ENCODE measurements at regions not wholly inside any gene's neighbourhood (a gene's known extent, or its start where the extent isn't known, plus 50 kb on each side); places are given as distances from the start of the nearest gene placed in this dataset.

GRCh38 chrX:13901354-13901753 lies 84.5 kb upstream of the GPM6B start:
- no peak for TF ChIP-seq CTCF (IDR thresholded peaks at IDR 0.05; ENCODE audit: low read depth, low read length, missing input control)
- no peak for TF ChIP-seq YY1 (IDR thresholded peaks at IDR 0.05)
- TF ChIP-seq REST (IDR thresholded peaks at IDR 0.05) = no peak
- no peak for TF ChIP-seq RAD21 (IDR thresholded peaks at IDR 0.05)
- TF ChIP-seq JUND (IDR thresholded peaks at IDR 0.05) = no peak
- no peak for TF ChIP-seq GABPA (IDR thresholded peaks at IDR 0.05 in 1 of 2, conservative IDR thresholded peaks at IDR 0.05 in 1 of 2)
- no peak for TF ChIP-seq MAX (IDR thresholded peaks at IDR 0.05)
- TF ChIP-seq SP1 (IDR thresholded peaks at IDR 0.05) = no peak
- TF ChIP-seq HNF4G (IDR thresholded peaks at IDR 0.05) = no peak
- TF ChIP-seq TAF1 (conservative IDR thresholded peaks at IDR 0.05) = no peak
- no peak for TF ChIP-seq ZBTB33 (IDR thresholded peaks at IDR 0.05)

Measured in liver (tissue), 3 donors.